Activated gamma-delta T cell treated with anti-CD3 and anti-CD28 coated beads, Interleukin-2, amount 50 U/mL, for 16 hours (primary cell): ENCODE measurements at regions not wholly inside any gene's neighbourhood (a gene's known extent, or its start where the extent isn't known, plus 50 kb on each side); places are given as distances from the start of the nearest gene placed in this dataset.

ENCODE experiments used
- DNase-seq: peaks from one replicate; pipeline ENCODE4 v3.0.0-alpha.2; 2020; ENCODE audit warnings: low read depth

GRCh38 chr7:35581605-35582210, 113.2 kb downstream of the HERPUD2 start:
- no peak for DNase-seq

GRCh38 chr7:35576031-35576573, 118.8 kb downstream of the HERPUD2 start:
- DNase-seq = no peak

DNA sequence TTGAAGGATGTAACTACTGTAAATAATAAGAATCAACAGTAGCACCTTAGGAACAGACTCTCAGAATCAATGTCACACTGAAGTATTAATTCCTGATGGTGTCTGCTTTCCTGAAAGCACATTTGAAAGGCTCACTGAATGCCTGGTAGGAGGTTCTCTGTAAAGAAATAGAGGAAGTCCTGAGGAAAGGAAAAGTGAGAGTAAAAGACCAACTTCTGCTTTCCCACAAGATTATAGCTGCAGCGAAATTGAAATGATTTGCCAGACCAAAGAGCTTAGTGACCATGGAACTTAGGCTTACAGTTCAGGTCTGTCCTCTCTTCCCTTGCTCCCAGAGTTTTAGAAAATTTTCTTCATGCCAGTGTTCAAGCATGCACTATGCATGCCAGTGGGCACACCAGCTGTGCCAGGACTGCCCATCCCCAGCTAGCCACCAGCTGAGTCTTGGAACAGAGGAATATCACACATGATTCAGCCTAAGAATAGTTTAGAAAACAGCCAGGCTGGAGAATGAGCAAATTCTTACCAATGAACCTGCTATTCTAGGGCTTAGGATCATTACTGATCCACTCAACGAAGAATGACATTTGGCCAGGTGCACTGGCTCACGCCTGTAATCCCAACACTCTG, 123.2 kb downstream of the HERPUD2 start:
- DNase-seq = no peak

DNA sequence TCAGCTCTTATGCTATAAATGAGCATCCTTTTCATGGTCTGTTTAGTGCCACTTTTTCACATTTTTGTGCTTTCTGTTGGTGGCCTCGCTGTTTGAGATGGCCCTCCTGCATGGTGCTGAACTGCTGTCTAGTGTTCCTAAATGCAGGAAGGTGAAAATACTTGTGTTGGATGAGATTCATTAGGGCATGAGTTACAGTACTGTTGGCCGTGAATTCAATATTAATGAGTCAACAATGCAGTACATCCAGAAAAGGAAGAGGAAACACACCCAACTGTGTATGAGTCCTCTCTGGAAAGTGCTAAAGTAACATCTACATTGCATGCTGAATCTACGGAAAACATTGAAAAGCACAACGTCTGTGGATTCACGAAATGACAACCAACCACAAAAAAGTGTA, 124.0 kb downstream of the HERPUD2 start:
- no peak for DNase-seq

- DNase-seq = no peak
Observed at GRCh38 chr7:35565927-35566326, 129.0 kb downstream of the HERPUD2 start.

- DNase-seq = no peak
Observed at GRCh38 chr7:35558841-35559240, 136.1 kb downstream of the HERPUD2 start.

GRCh38 chr7:35556515-35557471, 138.1 kb downstream of the HERPUD2 start:
- DNase-seq = no peak

DNA sequence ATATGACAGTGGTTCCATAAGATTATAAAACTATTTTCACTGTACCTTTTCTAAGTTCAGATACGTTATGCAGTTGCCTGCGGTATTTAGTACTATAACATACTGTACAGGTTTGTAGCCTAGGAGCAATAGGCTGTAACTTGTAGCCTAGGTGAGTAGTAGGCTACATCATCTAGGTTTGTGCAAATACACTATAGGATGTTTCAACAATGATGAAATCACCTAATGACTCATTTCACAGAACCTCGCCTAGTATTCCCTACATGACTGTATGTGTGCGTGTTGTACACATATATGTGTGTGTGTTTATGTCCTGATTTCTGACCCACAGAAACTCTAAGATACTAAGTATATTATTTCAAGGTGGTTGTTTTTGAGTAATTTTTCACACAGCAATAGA, 139.0 kb downstream of the HERPUD2 start:
- no peak for DNase-seq

DNA sequence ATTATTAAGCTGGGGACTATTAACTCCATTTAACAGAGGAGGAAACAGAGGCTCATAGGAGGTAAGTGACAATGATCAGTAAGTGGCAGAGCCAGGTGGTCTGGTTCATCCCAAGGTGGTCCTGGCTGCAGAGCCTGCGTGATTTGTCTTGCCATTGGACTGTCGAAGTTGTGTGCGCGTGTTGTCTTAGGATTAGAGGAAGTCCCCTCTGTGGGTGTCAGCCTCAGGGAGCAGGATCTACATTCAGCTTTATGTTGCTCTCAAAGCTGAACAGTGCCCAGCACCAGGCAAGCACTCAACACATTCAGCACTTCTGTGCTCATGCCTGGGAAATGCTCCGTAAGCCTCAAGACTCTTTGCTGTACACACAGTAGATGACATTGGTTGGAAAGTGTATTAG, 139.5 kb downstream of the HERPUD2 start:
- no peak for DNase-seq

DNA sequence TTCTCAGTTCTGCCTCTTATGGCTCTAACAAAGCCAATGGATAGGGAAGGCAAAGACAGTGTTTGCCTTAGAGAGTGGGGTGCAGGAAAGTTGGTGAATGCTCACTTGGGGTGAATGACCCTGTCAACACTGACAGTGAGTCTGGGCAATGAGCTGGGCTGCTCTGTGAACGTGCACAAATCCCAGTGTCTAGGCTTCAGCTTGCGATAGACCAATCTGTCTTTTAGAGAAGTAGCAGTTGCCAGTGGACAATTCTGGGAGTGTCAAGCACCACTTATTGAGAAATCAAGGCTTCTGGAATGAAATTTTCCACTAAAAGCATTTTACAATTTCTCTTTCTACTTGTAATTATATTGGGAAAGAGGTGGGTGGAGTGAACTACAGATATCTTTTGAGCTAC, 141.4 kb downstream of the HERPUD2 start:
- DNase-seq = no peak

- DNase-seq = no peak
Observed at GRCh38 chr7:35552691-35553090, 142.2 kb downstream of the HERPUD2 start.

GRCh38 chr7:35551321-35552081, 143.4 kb downstream of the HERPUD2 start:
- DNase-seq = no peak

DNA sequence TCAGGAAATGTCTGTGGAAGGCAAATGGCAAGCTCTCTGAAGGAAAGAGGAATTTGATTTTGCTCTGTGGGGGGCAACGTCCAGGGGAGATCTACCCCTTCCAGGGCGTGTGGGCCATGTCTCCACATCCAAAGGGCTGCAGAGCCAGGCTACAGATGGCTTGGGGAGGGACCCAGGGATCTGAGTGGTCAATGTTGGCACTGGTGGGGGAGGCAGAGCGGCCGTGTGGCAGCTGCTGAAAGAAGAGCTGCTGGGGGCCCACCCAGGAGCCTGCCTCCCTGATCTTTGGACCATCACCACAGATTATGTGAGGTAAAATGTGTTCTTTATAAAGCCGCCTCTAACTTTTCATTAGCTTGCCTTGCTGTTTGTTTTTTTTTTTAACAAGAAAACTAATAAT, 144.1 kb downstream of the HERPUD2 start:
- no peak for DNase-seq

DNA sequence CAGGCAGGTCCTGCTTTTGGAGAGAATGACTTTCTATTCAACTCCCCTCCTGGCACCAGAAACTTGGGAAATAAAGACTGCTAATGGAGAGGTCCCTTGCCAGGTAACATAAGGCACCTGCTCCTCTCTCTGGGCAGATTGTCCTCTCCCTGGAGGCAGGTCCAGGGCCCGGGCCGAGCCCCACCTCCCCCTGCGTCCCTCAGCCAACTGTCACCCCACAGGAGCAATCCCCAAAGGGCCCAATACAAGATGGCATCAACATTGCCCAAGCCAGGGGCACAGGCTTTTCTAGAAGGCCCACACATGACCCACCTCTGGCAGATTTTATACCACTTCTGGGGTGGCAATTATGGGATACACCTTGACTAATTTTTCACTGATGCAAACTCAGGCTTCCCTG, 145.2 kb downstream of the HERPUD2 start:
- DNase-seq = no peak

- no peak for DNase-seq
Observed at GRCh38 chr7:35548291-35548690, 146.6 kb downstream of the HERPUD2 start.

DNA sequence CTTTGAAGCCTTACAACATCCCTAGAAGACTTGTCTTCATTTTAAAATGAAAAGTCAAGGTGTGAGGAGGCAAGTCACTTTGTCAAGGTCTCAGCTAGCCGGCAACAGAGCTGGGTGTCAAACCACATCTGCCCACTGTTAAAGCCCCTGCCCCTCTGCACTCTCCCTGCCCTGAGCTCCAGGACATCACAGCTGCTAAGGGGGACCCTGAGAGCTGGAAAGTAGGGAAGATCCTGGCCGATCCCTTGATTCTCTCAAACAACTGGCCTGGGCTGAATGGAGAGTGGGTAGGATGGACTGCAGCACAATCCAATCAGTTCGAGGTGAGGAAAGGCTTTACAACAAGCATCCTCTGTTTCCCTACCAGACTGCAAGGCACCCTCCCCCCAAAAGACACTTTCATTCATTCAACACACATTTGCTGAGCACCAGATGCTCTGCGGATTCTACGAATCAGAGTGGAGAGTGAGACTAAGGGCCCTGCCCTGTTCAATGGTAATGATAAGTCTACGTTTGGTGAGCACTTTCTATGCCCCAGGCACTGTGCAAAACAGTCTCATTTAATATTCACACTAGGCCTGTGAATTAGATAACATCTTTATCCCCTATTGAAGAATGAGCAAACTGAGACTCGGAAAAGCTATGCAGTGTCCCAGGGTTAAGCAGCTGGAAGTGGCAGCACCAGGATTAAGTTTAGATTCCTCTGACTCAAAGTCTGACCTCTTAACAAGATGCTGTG, 148.1 kb downstream of the HERPUD2 start:
- no peak for DNase-seq

DNA sequence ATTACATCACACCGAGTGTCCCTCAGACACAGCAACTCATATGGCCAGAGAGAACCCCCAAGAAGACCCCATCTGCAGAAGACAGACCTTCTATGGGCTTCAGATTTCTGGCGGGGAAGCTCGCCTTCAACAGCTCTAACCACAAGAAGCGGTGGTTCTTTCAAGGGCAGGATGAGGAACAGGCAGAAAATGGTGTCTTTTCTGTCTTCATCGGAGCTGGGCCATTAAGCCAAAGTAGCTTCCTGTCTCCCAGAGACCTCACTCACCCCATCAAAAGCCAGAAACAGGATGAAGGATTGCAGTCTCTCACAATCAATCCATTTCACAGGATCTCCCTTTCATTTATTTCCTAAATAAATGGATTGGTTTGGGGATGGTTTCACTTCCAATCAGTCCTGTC, 149.1 kb downstream of the HERPUD2 start:
- no peak for DNase-seq

DNA sequence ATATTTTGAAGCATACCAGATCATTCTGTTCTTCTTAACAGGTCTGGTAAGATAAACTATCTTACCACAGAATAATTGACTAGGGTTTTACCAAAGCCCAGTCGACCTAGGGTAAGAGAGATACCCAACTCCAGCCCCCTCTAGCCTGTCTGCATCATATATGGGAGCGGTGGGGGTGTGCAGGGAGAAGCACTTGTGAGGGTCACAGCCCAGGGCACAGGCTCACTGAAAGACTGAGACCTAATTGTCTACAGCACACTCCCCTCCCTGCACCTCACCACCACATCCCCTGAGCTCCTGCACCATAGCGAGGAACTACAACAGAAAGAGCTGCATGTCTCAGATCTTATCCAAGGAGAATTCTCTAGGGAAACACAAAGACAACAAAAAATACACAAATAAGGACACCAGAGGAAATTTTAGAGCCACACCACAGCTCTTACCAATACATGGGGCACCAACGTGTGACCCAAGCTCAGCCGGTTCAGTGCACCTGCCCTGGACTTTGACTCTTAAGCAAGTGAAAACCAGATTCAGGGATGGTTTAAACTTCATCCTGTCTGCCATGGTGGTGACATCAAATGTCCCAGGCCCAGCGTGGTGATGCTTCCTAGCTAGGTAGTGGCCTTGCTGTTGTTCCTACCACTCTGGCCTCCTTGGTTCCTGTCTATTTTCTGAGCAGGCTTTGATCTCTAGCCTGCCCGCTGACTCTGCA, 150.8 kb downstream of the HERPUD2 start:
- DNase-seq = no peak

DNA sequence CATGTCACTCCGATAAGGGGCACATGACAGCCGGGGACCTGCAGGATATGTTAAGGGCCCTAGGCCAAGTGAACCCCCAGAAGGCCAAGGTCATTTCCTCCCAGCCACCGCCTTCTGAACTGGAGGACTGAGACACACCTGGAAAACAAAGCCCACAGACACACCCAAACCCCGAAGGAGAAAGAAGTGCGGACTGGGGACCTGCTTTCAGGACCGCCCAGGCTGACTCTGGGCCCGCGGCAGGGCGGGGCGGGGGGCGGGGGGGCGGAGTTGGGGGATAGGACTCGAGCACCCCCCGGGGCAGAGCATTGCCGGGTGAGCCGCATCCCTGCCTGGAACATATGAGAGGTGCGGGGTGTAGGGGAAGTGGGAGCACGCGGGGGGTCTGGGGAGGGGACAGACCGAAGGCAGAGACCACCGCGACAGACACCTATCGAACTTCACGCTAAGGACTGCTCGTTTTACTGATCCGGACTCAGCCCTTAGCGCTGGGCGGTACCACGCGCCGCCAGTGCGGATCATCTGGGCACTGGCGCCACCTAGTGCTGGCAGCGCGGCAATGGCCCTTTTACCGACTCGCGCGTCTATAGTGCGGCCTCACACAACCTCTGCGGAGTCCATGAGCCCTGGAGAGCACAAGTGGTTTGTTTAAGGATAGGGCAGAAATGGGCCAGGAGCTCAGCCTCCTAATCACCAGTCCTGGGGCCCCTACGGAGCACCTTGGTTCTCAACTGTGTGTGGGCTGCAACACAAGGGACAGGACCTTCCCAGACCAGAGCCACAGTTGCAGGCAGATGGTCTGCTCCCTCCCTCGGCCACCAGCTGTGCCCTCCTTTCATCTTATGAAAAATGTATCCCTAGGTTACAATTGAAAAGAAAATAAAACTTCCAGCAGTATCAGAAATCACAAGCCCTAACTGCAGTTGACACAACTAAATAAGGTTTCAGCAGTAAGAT, 157.6 kb downstream of the HERPUD2 start:
- peak; percentile 71 for DNase-seq
